Left cardiac atrium (tissue), 4 donors: ENCODE measurements at regions not wholly inside any gene's neighbourhood (a gene's known extent, or its start where the extent isn't known, plus 50 kb on each side); places are given as distances from the start of the nearest gene placed in this dataset.

Experiments used
- ATAC-seq, 2 donors: fragments of 200-7000 bp; cut with Tn5 transposase; one replicate each; pipeline ENCODE4 v1.9.1; 2020; ENCODE audit warnings: mild to moderate bottlenecking in 2 of 2, moderate library complexity in 2 of 2
- DNase-seq: peaks from one replicate; pipeline ENCODE4 v3.0.0-alpha.2; 2020
- intact Hi-C, 2 donors: fragments of 100-400 bp; cut with DNase I; formaldehyde crosslinking; loops; one replicate each; pipeline versions ENCODE4 v1.14.1 to v1.15.1; 2022 to 2023
- donor health status: DM: no; HTN: yes; CAD: no.
- donor health status: DM: no; HTN: yes; CAD: no; lungs with severe emphysema.
- donor health status: DM: yes; HTN: yes; CAD: no.
- donor health status: Dilated cardiomyopathy.

DNA sequence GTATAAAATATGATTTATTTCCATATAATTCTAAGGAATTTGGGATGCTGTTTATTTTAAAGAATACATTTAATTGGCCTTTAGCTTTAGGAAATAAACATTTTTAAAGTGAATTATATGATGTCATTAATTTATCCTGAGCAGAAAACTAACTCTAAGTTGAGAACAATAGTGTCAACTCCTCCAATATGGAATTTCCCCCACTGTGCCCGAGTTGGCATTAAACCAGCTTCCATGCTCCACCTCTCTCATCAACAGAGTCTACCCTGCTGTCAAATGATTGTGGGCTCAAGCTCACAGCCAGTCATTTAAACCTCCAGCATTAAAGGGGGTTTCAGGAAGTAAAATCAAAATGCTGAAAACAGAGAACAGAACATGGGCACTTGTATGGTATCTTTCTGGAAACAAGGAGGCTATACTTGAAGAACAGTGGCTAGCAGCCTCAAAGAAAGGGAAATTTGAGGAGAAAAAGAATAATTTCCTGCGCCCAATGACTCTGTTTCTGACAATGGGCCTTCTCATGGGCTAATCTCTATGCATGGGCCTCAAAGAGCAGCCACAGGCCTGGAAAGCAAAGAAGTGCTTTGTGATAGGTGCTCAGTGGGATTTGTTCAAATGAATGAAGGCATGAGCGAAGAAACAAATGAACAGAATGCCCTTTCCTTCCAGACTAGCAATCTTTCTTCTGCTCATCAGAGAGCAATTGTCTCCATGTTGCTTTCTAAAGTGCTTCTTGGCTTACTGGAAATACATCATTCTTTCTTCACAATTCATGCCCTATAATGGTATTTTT, 252.8 kb downstream of the MTX2 start:
- ATAC-seq = no peak
- intact Hi-C loops = no loop called here

DNA sequence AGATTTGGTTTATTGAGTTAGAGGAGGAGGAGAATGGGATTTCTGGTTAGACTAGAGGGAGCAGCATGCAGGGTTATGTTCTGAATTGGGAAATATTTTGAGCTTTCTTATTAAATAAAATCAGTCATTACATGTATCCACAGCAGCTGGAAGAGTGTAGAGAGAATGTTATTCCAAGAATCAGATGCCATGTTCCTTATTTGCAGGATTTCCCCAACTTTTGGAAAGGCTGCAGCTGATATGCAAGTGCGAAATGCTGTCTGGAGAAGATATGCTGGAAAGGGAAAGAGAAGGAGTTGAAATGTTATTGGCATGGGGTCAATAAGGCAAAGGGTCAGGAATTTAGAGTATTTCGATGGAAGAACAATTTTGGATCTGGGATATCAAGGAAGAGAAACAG, 255.8 kb downstream of the MTX2 start:
- ATAC-seq (peak; percentile 54 to 72), DNase-seq (no peak)
- intact Hi-C loops = no loop called here

More for the DNA sequence above, 252.8 kb downstream of the MTX2 start:
- no peak for DNase-seq

DNA sequence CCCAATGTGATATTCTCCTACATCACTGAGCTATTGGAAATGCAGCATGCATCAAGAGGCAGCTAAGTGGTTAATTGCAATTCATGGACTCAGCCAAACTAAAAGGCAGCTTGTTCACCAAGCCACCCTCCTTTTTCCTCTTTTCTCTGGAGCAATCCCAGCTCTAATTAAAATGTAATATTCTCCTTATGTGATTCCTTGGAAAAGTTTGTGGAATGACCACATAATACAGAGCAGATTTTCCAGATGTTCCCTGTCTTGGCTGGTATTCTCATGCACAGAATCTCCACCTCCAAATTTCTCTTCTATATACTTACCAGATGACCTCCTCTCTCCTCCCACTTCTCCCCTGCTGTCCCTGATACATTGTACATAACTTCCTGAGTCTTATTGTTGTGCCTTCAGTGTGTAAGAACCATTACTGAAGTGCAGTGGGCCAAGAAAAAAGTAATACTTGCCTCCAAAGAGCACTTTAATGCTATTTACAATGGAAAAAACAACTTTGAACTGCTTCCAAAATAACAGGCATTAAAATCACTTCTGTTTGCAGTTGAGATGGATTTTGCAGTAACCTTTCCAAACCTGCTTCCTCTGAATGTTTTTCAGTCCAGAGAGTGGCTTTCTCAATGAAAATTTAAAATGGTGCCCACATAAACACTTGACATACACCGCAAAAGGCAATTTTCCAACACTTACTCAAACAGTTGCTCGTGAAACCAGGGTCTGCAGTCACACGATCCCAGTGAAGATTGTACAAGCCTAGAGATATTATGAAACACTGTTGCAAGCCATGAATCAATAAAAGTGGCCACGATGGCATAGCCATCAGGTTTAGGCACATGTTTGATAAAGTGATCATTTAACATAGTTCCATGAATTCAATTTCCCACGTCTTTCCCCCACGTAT, 258.0 kb downstream of the MTX2 start:
- intact Hi-C loops = no loop called here
- DNase-seq = no peak
- ATAC-seq = peak; percentile 70 to 82

GRCh38 chr2:176531608-176532007, 262.4 kb downstream of the MTX2 start:
- ATAC-seq = no peak
- intact Hi-C loops = no loop called here
- no peak for DNase-seq

- DNase-seq = no peak
- ATAC-seq = no peak
- intact Hi-C loops = no loop called here
These were observed 264.4 kb downstream of the MTX2 start for GRCh38 chr2:176533505-176534193.

DNA sequence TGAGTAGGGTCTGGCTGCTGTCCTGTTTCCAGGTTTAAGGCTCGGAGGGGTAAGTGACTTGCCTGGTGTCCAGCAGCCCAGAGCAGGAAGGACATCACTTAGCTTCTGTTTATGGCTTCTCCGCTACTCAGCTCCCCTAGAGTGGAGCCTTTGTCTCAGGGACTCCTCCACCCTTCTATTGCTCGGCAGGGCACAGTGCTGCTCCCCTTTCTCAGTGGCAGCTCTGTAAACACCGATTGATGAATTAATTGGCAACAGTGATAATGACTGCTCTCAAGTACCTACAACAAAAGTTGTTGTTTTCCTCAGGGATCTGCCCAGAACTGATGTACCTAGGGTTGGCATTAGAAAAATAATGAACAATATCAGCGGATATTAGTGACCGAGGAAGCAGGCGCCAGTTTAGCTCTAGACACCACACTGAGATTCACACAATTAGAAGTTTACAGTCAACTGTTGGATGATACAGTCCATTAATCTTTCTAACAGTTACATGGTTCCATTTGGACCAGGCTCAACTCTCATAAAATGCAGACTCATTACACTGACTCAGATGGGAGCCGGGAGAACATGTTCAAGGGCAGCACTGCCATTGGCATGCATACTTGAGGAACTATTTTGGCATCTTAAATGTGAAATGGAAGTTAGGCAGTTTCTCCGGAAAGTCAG, 265.7 kb downstream of the MTX2 start:
- intact Hi-C loops = no loop called here
- ATAC-seq = peak; percentile 12 to 93
- DNase-seq = no peak

DNA sequence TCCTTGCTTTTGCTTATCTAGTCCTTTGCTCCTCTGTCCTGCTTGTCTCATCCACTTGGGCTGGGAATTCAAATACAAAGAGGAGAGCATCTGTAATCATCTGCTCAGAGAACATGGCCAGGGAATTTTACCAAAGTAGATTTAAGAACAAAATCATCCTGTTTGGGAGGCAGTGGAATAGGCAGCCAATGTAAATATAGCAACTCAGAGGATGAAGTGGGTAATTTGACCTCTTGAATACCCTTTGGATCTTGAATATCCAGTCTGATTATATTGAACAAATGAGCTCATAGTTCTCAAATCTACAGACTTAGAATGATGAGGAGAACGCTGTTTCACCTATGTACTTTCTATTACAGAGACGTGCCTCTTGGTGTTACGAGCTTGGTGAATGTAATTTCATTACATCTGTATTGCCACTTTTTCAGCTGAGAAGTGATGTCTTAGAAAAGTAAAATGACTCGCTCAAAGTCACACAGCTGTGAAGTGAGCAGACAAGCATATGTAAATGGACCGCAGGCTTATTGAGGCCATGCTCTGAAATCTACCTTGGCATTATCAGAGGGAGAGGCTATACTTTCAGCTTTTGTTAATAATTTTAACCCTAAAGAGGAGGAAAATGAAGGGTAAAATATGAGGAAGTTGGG, 266.3 kb downstream of the MTX2 start:
- DNase-seq = no peak
- intact Hi-C loops = no loop called here
- ATAC-seq = peak in 1 of 2 donors; percentile 65

DNA sequence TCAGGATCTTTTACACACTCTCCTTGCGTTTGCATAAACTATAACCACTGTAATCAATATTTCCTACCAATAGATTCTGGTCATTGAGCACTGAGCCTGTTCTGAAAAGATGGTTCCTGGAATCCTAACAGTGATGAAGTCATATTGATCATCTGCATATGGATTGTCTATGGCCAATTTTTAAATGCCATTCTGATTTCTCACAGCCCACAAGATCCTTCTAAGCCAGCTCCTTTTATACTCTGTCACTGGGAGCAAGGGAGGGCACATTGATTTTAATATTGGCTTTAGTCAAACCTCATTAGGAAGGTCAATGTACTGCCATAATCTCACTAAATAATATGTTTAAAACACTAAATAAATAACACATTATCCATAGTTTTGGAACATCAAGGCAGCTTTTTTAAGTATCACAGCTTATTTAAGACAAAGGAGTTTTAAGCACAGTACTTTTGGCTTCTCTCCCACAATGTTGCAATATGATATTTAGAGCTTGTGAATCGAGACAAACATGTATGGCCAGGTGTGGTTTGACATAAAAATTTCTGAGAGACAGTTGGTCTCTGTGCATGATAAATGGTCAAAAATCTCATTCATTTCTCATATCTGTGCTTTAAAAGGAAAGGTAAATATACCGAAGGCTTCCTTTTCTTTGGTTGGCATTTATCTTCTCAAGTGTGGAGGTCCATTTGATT, 267.3 kb downstream of the MTX2 start:
- ATAC-seq = no peak
- intact Hi-C loops = no loop called here
- no peak for DNase-seq

DNA sequence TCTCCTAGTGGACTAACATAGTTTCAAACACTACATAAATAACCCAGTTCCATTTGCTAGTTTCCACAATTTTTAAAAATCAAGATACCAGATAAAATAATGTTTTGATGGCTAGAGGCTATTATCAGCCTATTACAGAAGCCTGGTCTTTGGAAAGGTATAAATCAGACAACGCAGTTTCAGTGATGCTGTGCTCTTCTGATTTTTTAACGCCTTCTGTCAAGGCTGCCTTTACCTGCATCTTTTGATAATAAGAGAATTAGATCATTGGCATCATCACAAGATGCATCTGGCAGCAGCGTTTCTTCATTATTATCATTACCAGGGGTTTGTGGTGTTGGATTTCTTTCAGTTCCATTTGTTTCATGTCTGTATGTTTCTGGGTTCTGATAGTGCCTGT, 268.7 kb downstream of the MTX2 start:
- no peak for DNase-seq
- intact Hi-C loops = no loop called here
- no peak for ATAC-seq

GRCh38 chr2:176540995-176541394, 271.8 kb downstream of the MTX2 start:
- ATAC-seq (no peak), DNase-seq (no peak)
- intact Hi-C loops = no loop called here

DNA sequence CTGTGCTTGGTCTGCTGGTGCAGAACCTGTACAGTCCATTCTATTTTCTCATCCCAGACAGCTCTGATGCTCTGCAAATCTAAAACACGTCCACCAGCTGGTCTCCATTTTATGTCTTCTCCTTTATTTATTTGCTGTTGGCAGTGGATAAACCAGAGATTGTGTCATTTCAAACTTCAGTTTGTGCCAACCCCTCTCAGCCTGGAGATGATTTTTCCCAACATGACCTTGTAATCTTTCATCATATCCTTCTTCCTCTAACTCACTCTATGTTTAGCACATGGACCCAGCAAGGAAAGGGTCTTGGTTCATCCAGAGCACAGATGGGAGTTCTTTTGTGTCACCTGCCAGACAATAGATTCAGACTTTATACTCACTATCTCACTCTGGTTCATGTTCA, 273.2 kb downstream of the MTX2 start:
- no peak for ATAC-seq
- intact Hi-C loops = no loop called here

GRCh38 chr2:176544557-176544956, 275.3 kb downstream of the MTX2 start:
- intact Hi-C loops = no loop called here
- ATAC-seq (no peak), DNase-seq (no peak)

More for the DNA sequence above, 273.2 kb downstream of the MTX2 start:
- no peak for DNase-seq

DNA sequence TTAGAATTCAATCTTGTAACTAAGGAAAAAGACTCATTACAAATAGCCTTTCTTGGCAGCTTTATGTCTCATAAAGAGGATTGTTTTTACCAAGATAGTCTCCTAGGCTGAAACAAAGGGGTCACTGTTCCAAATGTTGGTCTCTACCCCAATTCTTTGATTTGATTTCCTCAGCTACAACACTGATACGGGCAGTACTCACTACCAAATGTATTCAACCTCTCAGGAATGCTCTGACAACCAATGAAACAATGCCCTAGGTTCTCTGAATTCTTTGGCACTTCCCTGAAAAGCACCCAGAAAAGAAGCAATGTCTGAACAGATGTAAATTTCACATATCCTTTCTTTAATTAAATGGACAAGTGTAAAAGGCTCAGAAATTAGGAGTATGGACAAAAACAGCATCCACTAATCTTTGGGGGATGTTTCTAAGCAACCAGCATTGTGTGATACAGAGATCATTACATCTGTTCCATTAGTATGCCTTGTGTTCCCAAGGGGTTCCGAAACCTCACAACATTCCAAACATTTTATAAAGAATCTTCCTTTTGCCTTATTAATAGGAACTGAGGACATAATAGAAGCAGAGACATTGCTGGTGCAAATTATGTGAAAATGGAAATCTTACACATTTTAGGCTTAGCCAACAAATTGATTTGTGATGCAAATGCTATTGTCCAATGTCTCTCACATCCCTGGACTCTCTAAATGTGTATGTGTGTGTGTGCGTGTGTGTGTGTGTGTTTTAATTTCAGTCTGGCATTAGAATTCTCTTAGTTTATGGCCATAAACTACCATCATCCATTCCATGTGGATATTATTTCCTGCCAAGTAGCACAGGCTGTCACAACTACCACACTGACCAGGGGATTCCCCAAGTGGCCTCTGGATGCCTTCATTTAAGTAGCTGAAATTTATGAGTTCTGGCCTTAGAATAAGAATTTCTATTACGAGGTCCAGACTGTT, 276.0 kb downstream of the MTX2 start:
- ATAC-seq = peak in 1 of 2 donors; percentile 62
- no peak for DNase-seq
- intact Hi-C loops = no loop called here

- DNase-seq (no peak), ATAC-seq (no peak)
- intact Hi-C loops = no loop called here
These were observed 277.3 kb downstream of the MTX2 start for GRCh38 chr2:176546550-176546949.

DNA sequence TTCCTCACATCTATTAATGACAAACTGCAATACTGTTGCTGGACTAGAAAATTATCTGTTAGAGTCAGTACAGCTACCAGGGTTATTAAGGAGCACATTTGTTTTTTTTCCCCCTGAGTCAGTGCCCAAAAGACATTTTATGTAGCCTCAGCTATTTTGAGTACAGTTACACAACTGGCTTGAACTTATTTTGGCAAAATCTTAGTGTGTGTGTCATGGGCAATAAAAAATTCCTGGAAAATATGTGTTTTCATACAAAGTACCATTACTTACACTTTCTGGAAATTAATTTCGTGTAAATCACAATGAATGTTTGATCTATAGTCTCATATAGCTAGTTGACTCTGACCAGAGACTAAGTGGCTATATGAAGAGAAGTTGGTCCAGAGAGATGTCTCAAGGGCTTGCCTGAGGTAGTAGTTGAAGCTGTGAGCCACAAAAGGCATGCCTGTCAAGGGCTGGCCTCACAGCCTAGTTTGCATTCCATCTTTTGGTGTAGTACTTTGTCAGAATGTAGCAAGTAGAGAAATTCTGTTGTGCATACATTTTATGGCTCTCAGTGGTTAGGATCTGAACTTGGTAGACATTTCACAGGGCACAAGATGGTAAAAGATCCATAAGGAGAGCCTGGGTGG, 283.4 kb downstream of the MTX2 start:
- ATAC-seq = peak; percentile 60 to 70
- intact Hi-C loops = loop anchor here (5.0 to 10.0 kb wide), 3 partner anchors 95 to 410 kb away; no protein-coding TSS in a partner anchor

GRCh38 chr2:176553685-176554100, 284.5 kb downstream of the MTX2 start:
- intact Hi-C loops = loop anchor here (2.0 to 10.0 kb wide), 4 partner anchors 96 to 413 kb away; no protein-coding TSS in a partner anchor
- ATAC-seq (peak; percentile 83 to 95), DNase-seq (peak; percentile 75)

More for the DNA sequence above, 283.4 kb downstream of the MTX2 start:
- no peak for DNase-seq
